HCT116 (cell line): ENCODE measurements at regions not wholly inside any gene's neighbourhood (a gene's known extent, or its start where the extent isn't known, plus 50 kb on each side); places are given as distances from the start of the nearest gene placed in this dataset.
"Not testable (repeated sequence)": the region's sequence is repeated elsewhere in the genome, so short reads cannot be mapped to it uniquely, and the experiment has no call there.

ENCODE experiments used
- CEBPB ChIP-seq: IDR thresholded peaks from 2 replicates; pipeline ENCODE4 v1.6.1; 2012; ENCODE audit warnings: low read depth
- CTCF ChIP-seq, 3 experiments: fragments of 200-600 bp in 1 of 3; sonication (generic) in 1 of 3; IDR thresholded peaks in 2 of 3; conservative IDR thresholded peaks in 1 of 3; 2 replicates each; pipeline ENCODE4 v1.5.1; 2012 to 2017; ENCODE audit warnings: low read depth in 2 of 3, low read length in 2 of 3, antibody characterized with exemption in 1 of 3, borderline replicate concordance in 1 of 3, control low read depth in 1 of 3, mild to moderate bottlenecking in 1 of 3, mixed read lengths in 1 of 3, mixed run types in 1 of 3, moderate library complexity in 1 of 3; ENCODE audit not compliant: insufficient read depth in 1 of 3
- POLR2A ChIP-seq: IDR thresholded peaks from 2 replicates; pipeline ENCODE4 v1.7.0; 2011; ENCODE audit warnings: borderline replicate concordance; ENCODE audit not compliant: insufficient read depth, insufficient read length; ENCODE audit errors: extremely low read depth
- RAD21 ChIP-seq: IDR thresholded peaks from 2 replicates; pipeline ENCODE4 v1.6.1; 2012; ENCODE audit warnings: low read depth, mild to moderate bottlenecking
- SRF ChIP-seq: IDR thresholded peaks from 2 replicates; pipeline ENCODE4 v1.6.1; 2012; ENCODE audit warnings: low read depth

DNA sequence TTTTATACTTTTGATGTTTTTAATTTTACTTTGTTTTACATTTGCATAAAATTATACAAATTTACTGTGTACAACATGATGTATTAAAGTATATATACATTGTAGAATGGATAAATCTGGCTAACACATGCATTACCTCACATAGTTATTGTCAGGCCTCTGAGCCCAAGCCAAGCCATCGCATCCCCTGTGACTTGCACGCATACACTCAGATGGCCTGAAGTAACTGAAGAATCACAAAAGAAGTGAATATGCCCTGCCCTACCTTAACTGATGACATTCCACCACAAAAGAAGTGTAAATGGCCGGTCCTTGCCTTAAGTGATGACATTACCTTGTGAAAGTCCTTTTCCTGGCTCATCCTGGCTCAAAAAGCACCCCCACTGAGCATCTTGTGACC is 355.1 kb upstream of the TNC start:
- TF ChIP-seq SRF; POLR2A; CTCF (IDR thresholded peaks at IDR 0.05 in 2 of 3, conservative IDR thresholded peaks at IDR 0.05 in 1 of 3; ENCODE audit: borderline replicate concordance in 1 of 3, insufficient read depth in 1 of 3, low read depth in 2 of 3, low read length in 2 of 3); RAD21; CEBPB: not testable (repeated sequence)
